Adrenal gland (tissue), 9 donors: ENCODE measurements at regions not wholly inside any gene's neighbourhood (a gene's known extent, or its start where the extent isn't known, plus 50 kb on each side); places are given as distances from the start of the nearest gene placed in this dataset.
A peak's percentile ranks its signal among the peaks of the same experiment; 100 is the strongest.
"Not testable (repeated sequence)": the region's sequence is repeated elsewhere in the genome, so short reads cannot be mapped to it uniquely, and the experiment has no call there.

Experiments
- DNase-seq, 7 donors: peaks; one replicate each; pipeline ENCODE4 v3.0.0-alpha.2; 2019 to 2020
- H3K27ac ChIP-seq, 5 donors: fragments of 200-600 bp; sonication (generic) in 4 of 5; 1 replicate in 3 of 5; 2 replicates in 2 of 5; pipeline versions ENCODE4 v1.5.1 to v1.8.0; 2016 to 2020; ENCODE audit warnings: mild to moderate bottlenecking in 1 of 5
- H3K27me3 ChIP-seq: fragments of 200-600 bp; 2 replicates; pipeline ENCODE4 v1.8.0; 2021
- H3K36me3 ChIP-seq, 2 donors: fragments of 200-600 bp; replicated peaks in 1 of 2; 1 replicate in 1 of 2; 2 replicates in 1 of 2; pipeline versions ENCODE4 v1.5.1 to v1.8.0; 2018 to 2022
- H3K4me1 ChIP-seq, 2 donors: fragments of 200-600 bp; replicated peaks in 1 of 2; 1 replicate in 1 of 2; 2 replicates in 1 of 2; pipeline versions ENCODE4 v1.5.1 to v1.8.0; 2018 to 2021
- H3K4me3 ChIP-seq, 4 donors: fragments of 200-600 bp; sonication (generic) in 3 of 4; one replicate each; pipeline ENCODE4 v1.5.1; 2016 to 2018
- H3K9me3 ChIP-seq, 3 donors: fragments of 200-600 bp; sonication (generic) in 1 of 3; replicated peaks in 1 of 3; 1 replicate in 2 of 3; 2 replicates in 1 of 3; pipeline versions ENCODE4 v1.5.1 to v1.8.0; 2016 to 2021
- POLR2A ChIP-seq, 2 donors: fragments of 450-650 bp; IDR thresholded peaks; one replicate each; pipeline ENCODE4 v1.6.1; 2017; ENCODE audit warnings: antibody characterized with exemption in 2 of 2, mild to moderate bottlenecking in 2 of 2, moderate library complexity in 1 of 2
- WGBS, 4 donors: extraction: QIAGEN DNeasy Blood & Tissue Kit in 2 of 4; methylation state at CpG; one replicate each; pipeline versions ENCODE4 v1.1.5 to v1.1.7; 2013 to 2017; 5-methylcytosine and 5-hydroxymethylcytosine counted together
- intact Hi-C, 2 donors: fragments of 100-400 bp; cut with DNase I; formaldehyde crosslinking; loops; one replicate each; pipeline versions ENCODE4 v1.14.1 to v1.15.0; 2022 to 2023
- TF ChIP-seq, protein P1 (sequence below), 6 experiments: fragments of 450-650 bp in 4 of 6; fragments of 200-600 bp in 2 of 6; sonication (generic) in 1 of 6; IDR thresholded peaks; 1 replicate in 5 of 6; 2 replicates in 1 of 6; pipeline versions ENCODE4 v1.5.1 to v1.8.0; 2016 to 2021; ENCODE audit warnings: antibody characterized with exemption in 6 of 6, mild to moderate bottlenecking in 2 of 6, moderate library complexity in 1 of 6
- donor health status: healthy with polysubstance abuse.
- donor health status: Bipolar disorder and iron deficiency.
- donor health status: DM: yes; HTN: yes; CAD: no.
- donor health status: DM: no; HTN: no; CAD: no.
- donor health status: DM: no; HTN: no; CAD: no.

GRCh38 chr13:50618206-50618605 lies 225.3 kb downstream of the DLEU7 start:
- no peak overlapping the region for H3K4me3 ChIP-seq
- TF ChIP-seq, protein P1, sequence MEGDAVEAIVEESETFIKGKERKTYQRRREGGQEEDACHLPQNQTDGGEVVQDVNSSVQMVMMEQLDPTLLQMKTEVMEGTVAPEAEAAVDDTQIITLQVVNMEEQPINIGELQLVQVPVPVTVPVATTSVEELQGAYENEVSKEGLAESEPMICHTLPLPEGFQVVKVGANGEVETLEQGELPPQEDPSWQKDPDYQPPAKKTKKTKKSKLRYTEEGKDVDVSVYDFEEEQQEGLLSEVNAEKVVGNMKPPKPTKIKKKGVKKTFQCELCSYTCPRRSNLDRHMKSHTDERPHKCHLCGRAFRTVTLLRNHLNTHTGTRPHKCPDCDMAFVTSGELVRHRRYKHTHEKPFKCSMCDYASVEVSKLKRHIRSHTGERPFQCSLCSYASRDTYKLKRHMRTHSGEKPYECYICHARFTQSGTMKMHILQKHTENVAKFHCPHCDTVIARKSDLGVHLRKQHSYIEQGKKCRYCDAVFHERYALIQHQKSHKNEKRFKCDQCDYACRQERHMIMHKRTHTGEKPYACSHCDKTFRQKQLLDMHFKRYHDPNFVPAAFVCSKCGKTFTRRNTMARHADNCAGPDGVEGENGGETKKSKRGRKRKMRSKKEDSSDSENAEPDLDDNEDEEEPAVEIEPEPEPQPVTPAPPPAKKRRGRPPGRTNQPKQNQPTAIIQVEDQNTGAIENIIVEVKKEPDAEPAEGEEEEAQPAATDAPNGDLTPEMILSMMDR (IDR thresholded peaks at IDR 0.05): no peak
- TF ChIP-seq POLR2A (IDR thresholded peaks at IDR 0.05): no peak
- H3K9me3 ChIP-seq: no peaks in the 10 kb centered on the region
- H3K36me3 ChIP-seq: no peaks in the 10 kb centered on the region
- H3K27me3 ChIP-seq: no peaks in the 10 kb centered on the region
- intact Hi-C loops: no loop called here
- H3K27ac ChIP-seq: no peak overlapping the region
- peaks cover 0 to 6% of the 10 kb centered on the region in 2 donors for H3K4me1 ChIP-seq
- no peak for DNase-seq
- 93 to 98% (median 96%) methylated on average over 3 of the region's 3 CpGs for WGBS, 4 donors

- peak in 2 of 7 donors; percentile 26 to 29 for DNase-seq
- Histone ChIP-seq H3K4me1 (no peaks in the 10 kb centered on the region), H3K27me3 (no peaks in the 10 kb centered on the region), H3K4me3 (no peak overlapping the region), H3K36me3 (no peaks in the 10 kb centered on the region), H3K9me3 (no peaks in the 10 kb centered on the region), H3K27ac (no peak overlapping the region)
- no peak for TF ChIP-seq POLR2A (IDR thresholded peaks at IDR 0.05)
- TF ChIP-seq, protein P1 (IDR thresholded peaks at IDR 0.05): no peak
- WGBS, 4 donors: 76 to 87% (median 80%) methylated on average over 3 of the region's 3 CpGs
- intact Hi-C loops: no loop called here
These were observed 217.4 kb downstream of the DLEU7 start for GRCh38 chr13:50626101-50626547.

DNA sequence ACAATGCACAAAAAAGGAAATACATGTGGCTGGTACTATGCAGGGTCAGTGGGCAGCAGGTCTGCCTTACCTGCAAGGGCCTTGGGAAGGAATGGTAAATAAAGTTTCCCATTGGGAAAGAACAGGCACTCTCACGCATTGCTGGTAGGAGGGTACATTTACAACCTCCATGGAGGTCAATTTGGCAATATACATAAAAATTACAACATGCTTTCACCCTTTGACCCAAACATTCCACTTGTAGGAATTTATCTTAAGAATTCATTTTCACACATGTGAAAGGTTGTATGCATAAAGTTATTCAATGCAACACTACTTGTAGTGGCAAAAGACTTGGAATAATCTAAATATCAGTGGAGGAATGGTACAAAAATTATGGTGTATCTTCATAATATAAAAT lies 216.4 kb downstream of the DLEU7 start:
- Histone ChIP-seq H3K36me3 (no peaks in the 10 kb centered on the region), H3K4me1 (no peaks in the 10 kb centered on the region), H3K4me3 (no peak overlapping the region), H3K27me3 (no peaks in the 10 kb centered on the region), H3K27ac (no peak overlapping the region), H3K9me3 (no peaks in the 10 kb centered on the region)
- intact Hi-C loops: no loop called here
- WGBS, 4 donors: 82 to 100% (median 91%) methylated on average over 1 of the region's 1 CpG
- TF ChIP-seq, protein P1 (IDR thresholded peaks at IDR 0.05): no peak
- TF ChIP-seq POLR2A (IDR thresholded peaks at IDR 0.05): no peak
- no peak for DNase-seq

DNA sequence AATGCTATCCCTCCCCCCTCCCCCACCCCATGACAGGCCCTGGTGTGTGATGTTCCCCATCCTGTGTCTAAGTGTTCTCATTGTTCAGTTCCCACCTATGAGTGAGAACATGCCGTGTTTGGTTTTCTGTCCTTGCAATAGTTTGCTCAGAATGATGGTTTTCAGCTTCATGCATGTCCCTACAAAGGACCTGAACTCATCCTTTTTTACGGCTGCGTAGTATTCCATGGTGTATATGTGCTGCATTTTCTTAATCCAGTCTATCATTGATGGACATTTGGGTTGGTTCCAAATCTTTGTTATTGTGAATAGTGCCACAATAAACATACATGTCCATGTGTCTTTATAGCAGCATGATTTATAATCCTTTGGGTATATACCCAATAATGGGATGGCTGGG lies 215.0 kb downstream of the DLEU7 start:
- H3K9me3 ChIP-seq, DNase-seq, intact Hi-C loops, H3K4me3 ChIP-seq, H3K36me3 ChIP-seq, H3K27me3 ChIP-seq, H3K27ac ChIP-seq, H3K4me1 ChIP-seq: not testable (repeated sequence)
- WGBS, 4 donors: 96 to 99% (median 98%) methylated on average over 3 of the region's 3 CpGs

GRCh38 chr13:50629497-50629896 lies 214.0 kb downstream of the DLEU7 start:
- no peaks in the 10 kb centered on the region for H3K4me1 ChIP-seq
- DNase-seq: no peak
- no peak overlapping the region for H3K27ac ChIP-seq
- intact Hi-C loops: no loop called here
- H3K4me3 ChIP-seq: no peak overlapping the region
- no peaks in the 10 kb centered on the region for H3K9me3 ChIP-seq
- TF ChIP-seq POLR2A (IDR thresholded peaks at IDR 0.05): no peak
- TF ChIP-seq, protein P1 (IDR thresholded peaks at IDR 0.05): no peak
- H3K27me3 ChIP-seq: no peaks in the 10 kb centered on the region
- H3K36me3 ChIP-seq: no peaks in the 10 kb centered on the region
- WGBS, 4 donors: 85 to 87% (median 86%) methylated on average over 3 of the region's 3 CpGs
